HL-60 (cell line): ENCODE measurements at regions not wholly inside any gene's neighbourhood (a gene's known extent, or its start where the extent isn't known, plus 50 kb on each side); places are given as distances from the start of the nearest gene placed in this dataset.

Source experiments
- DNase-seq, 2 experiments: peaks; one replicate each; pipeline ENCODE4 v3.0.0-alpha.2; 2010 to 2020; ENCODE audit warnings: low read depth in 1 of 2, low spot score in 1 of 2
- H3K27ac ChIP-seq: fragments of 250-450 bp; sonication (Bioruptor Pico); replicated peaks from 2 replicates; pipeline ENCODE4 v1.5.1; 2020; ENCODE audit warnings: mild to moderate bottlenecking, moderate library complexity
- H3K27me3 ChIP-seq: fragments of 250-450 bp; sonication (Bioruptor Pico); 2 replicates; pipeline ENCODE4 v1.5.1; 2021; ENCODE audit warnings: mild to moderate bottlenecking, moderate library complexity; ENCODE audit not compliant: insufficient read depth, poor library complexity, severe bottlenecking
- H3K4me3 ChIP-seq: replicated peaks from 2 replicates; pipeline ENCODE4 v1.5.1; 2011; ENCODE audit warnings: mild to moderate bottlenecking, control low read depth, low read length; ENCODE audit not compliant: insufficient read depth
- CTCF ChIP-seq: IDR thresholded peaks from one replicate; pipeline ENCODE4 v1.5.1; 2011; ENCODE audit warnings: low read length, control low read depth, inconsistent platforms; ENCODE audit not compliant: insufficient read depth
- GABPA ChIP-seq: IDR thresholded peaks from 2 replicates; pipeline ENCODE4 v1.6.1; 2012; ENCODE audit warnings: low read depth
- POLR2AphosphoS5 ChIP-seq: IDR thresholded peaks from 2 replicates; pipeline ENCODE4 v1.6.1; 2012; ENCODE audit warnings: low read depth
- SPI1 ChIP-seq: IDR thresholded peaks from 2 replicates; pipeline ENCODE4 v1.6.1; 2012; ENCODE audit warnings: low read depth, mild to moderate bottlenecking, borderline replicate concordance
- TF ChIP-seq, protein P1 (sequence below): IDR thresholded peaks from 2 replicates; pipeline ENCODE4 v1.6.1; 2012; ENCODE audit warnings: low read depth; ENCODE audit not compliant: insufficient replicate concordance

- no peak overlapping the region for H3K4me3 ChIP-seq
- H3K27ac ChIP-seq = no peak overlapping the region
- TF ChIP-seq, protein P1, sequence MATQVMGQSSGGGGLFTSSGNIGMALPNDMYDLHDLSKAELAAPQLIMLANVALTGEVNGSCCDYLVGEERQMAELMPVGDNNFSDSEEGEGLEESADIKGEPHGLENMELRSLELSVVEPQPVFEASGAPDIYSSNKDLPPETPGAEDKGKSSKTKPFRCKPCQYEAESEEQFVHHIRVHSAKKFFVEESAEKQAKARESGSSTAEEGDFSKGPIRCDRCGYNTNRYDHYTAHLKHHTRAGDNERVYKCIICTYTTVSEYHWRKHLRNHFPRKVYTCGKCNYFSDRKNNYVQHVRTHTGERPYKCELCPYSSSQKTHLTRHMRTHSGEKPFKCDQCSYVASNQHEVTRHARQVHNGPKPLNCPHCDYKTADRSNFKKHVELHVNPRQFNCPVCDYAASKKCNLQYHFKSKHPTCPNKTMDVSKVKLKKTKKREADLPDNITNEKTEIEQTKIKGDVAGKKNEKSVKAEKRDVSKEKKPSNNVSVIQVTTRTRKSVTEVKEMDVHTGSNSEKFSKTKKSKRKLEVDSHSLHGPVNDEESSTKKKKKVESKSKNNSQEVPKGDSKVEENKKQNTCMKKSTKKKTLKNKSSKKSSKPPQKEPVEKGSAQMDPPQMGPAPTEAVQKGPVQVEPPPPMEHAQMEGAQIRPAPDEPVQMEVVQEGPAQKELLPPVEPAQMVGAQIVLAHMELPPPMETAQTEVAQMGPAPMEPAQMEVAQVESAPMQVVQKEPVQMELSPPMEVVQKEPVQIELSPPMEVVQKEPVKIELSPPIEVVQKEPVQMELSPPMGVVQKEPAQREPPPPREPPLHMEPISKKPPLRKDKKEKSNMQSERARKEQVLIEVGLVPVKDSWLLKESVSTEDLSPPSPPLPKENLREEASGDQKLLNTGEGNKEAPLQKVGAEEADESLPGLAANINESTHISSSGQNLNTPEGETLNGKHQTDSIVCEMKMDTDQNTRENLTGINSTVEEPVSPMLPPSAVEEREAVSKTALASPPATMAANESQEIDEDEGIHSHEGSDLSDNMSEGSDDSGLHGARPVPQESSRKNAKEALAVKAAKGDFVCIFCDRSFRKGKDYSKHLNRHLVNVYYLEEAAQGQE = no peak
- TF ChIP-seq POLR2AphosphoS5 (no peak), GABPA (no peak), SPI1 (no peak), CTCF (no peak)
- DNase-seq = no peak
- H3K27me3 ChIP-seq = no peaks in the 10 kb centered on the region
Measured at GRCh38 chr5:165885623-165886350, 2380.4 kb downstream of the MAT2B start.

DNA sequence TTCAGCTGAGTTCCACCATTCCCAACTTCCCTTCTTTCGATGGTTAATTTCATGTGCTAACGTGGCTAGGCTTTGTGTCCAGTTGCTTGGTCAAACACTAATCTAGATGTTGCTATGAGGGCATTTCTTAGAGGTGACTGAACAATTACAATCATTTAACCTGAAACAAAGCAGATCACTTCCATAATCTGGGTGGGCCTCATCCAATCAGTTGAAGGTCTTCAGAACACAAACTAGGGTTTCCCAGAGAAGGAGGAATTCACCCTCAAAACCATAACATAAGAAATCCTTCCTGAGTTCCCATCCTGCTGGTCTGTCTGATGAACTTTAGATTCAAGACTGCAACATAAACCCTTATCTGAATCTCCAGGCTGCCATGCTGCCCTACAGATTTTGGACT is 2381.7 kb downstream of the MAT2B start:
- no peak for TF ChIP-seq CTCF
- no peak for TF ChIP-seq POLR2AphosphoS5
- no peak for TF ChIP-seq SPI1
- TF ChIP-seq GABPA = no peak
- TF ChIP-seq, protein P1 = no peak
- DNase-seq = no peak
- no peak overlapping the region for H3K4me3 ChIP-seq

GRCh38 chr5:165892383-165892782 is 2387.0 kb downstream of the MAT2B start:
- no peaks in the 10 kb centered on the region for H3K27me3 ChIP-seq
- no peak overlapping the region for H3K4me3 ChIP-seq
- no peak for DNase-seq
- H3K27ac ChIP-seq = no peak overlapping the region
- TF ChIP-seq GABPA (no peak), SPI1 (no peak), POLR2AphosphoS5 (no peak), CTCF (no peak)
- TF ChIP-seq, protein P1 = no peak

More for the DNA sequence above, 2381.7 kb downstream of the MAT2B start:
- Histone ChIP-seq H3K27me3 (no peaks in the 10 kb centered on the region), H3K27ac (no peak overlapping the region)
